ENCODE measurements at regions not wholly inside any gene's neighbourhood (a gene's known extent, or its start where the extent isn't known, plus 50 kb on each side); places are given as distances from the start of the nearest gene placed in this dataset.

DNA sequence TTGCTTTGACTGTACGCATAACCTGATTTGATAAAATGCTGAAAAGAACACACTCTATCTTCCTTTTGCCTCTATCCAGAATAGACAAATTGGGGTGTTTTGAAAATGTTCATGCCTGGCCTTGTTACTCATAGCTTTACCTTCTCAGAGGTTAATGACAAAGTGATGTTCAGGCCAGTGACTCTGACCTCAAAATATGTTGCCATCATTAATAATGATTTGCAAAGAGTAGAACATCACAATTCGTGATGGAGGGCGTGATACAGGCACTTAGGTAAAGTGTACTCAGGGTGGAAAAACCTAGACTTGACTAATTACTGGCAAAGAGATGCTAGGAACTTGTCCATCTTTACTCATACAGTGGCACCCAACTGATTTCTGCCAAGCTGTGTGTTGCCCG, 656.6 kb upstream of the SOX9 start:
- no peaks in the 10 kb centered on the region for H3K9me3 ChIP-seq (ENCODE audit: low read length)
- no peaks in the 10 kb centered on the region for H3K79me2 ChIP-seq (ENCODE audit: insufficient read depth, low read length)
- H3F3A ChIP-seq (ENCODE audit: insufficient read depth, low read length), result no peaks in the 10 kb centered on the region
- no peaks in the 10 kb centered on the region for H3K4me1 ChIP-seq (ENCODE audit: insufficient read depth, low read length, severe bottlenecking)
- H3K4me3 ChIP-seq (ENCODE audit: low read depth, low read length, poor library complexity, severe bottlenecking), result no peak overlapping the region
- no peak overlapping the region for H3K9ac ChIP-seq (ENCODE audit: low read length)
- no peaks in the 10 kb centered on the region for H3K36me3 ChIP-seq (ENCODE audit: insufficient read depth, low read length)
- H3K27ac ChIP-seq (ENCODE audit: low read depth, low read length, poor library complexity, severe bottlenecking), result no peak overlapping the region
- no peaks in the 10 kb centered on the region for H3K27me3 ChIP-seq (ENCODE audit: insufficient read depth, low read length)
- H2AFZ ChIP-seq (ENCODE audit: low read length), result no peak overlapping the region
- no peaks in the 10 kb centered on the region for H4K20me1 ChIP-seq (ENCODE audit: insufficient read depth, low read length)
- no peak overlapping the region for H3K4me2 ChIP-seq (ENCODE audit: low read length)
- TF ChIP-seq EZH2 (IDR thresholded peaks at IDR 0.05; ENCODE audit: borderline replicate concordance, low read length), result no peak
- TF ChIP-seq, protein P1, sequence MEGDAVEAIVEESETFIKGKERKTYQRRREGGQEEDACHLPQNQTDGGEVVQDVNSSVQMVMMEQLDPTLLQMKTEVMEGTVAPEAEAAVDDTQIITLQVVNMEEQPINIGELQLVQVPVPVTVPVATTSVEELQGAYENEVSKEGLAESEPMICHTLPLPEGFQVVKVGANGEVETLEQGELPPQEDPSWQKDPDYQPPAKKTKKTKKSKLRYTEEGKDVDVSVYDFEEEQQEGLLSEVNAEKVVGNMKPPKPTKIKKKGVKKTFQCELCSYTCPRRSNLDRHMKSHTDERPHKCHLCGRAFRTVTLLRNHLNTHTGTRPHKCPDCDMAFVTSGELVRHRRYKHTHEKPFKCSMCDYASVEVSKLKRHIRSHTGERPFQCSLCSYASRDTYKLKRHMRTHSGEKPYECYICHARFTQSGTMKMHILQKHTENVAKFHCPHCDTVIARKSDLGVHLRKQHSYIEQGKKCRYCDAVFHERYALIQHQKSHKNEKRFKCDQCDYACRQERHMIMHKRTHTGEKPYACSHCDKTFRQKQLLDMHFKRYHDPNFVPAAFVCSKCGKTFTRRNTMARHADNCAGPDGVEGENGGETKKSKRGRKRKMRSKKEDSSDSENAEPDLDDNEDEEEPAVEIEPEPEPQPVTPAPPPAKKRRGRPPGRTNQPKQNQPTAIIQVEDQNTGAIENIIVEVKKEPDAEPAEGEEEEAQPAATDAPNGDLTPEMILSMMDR (IDR thresholded peaks at IDR 0.05; ENCODE audit: low read length), result no peak
- no peaks in the 10 kb centered on the region for H3K9me2 ChIP-seq (ENCODE audit: low read depth, low read length)

DNA sequence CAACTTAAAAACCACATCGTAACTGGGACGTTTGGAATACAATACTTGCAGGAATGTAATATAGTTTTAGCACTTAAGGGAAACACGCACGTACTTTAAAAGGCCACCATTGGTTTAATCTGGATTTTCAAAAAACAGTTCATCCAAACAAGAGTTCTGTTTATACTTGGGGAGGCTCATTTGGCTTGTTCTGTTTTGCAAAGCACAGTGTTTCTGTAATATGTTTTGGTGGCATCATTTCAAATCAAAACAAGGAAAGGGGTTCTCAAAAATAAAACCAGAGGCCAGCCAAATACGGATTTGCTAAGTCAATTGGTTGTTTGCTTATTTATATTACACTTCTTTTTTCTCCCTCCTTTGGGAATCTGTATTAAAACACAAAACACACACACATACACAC, 656.1 kb upstream of the SOX9 start:
- TF ChIP-seq, protein P1 (IDR thresholded peaks at IDR 0.05; ENCODE audit: low read length), result no peak
- TF ChIP-seq EZH2 (IDR thresholded peaks at IDR 0.05; ENCODE audit: borderline replicate concordance, low read length), result no peak
- Histone ChIP-seq H3K9ac (ENCODE audit: low read length) (no peak overlapping the region), H3K4me1 (ENCODE audit: insufficient read depth, low read length, severe bottlenecking) (no peaks in the 10 kb centered on the region), H3K9me3 (ENCODE audit: low read length) (no peaks in the 10 kb centered on the region), H3K27me3 (ENCODE audit: insufficient read depth, low read length) (no peaks in the 10 kb centered on the region), H3K9me2 (ENCODE audit: low read depth, low read length) (no peaks in the 10 kb centered on the region), H3K4me3 (ENCODE audit: low read depth, low read length, poor library complexity, severe bottlenecking) (no peak overlapping the region), H3K27ac (ENCODE audit: low read depth, low read length, poor library complexity, severe bottlenecking) (no peak overlapping the region), H3K79me2 (ENCODE audit: insufficient read depth, low read length) (no peaks in the 10 kb centered on the region), H2AFZ (ENCODE audit: low read length) (no peak overlapping the region), H3K4me2 (ENCODE audit: low read length) (no peak overlapping the region), H4K20me1 (ENCODE audit: insufficient read depth, low read length) (no peaks in the 10 kb centered on the region), H3K36me3 (ENCODE audit: insufficient read depth, low read length) (no peaks in the 10 kb centered on the region), H3F3A (ENCODE audit: insufficient read depth, low read length) (no peaks in the 10 kb centered on the region)

DNA sequence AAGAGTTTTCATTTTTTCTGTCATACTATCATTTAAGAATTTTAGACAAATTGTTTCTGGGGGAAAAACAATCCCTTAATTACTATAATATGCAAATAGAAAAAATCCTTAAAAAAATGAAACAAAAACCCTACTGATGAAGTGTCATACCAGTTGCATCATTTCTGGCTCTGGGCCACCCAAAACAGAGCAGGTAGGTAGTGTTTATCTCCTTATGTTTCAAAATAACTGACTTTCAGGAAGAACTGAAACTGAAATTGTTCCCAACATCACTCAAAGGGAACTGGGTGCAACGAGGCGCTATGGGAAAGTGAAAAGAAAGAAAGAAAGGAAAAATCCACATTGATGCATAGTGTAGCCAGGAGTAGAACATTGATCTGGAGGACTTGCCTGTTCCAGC, 653.1 kb upstream of the SOX9 start:
- Histone ChIP-seq H3F3A (ENCODE audit: insufficient read depth, low read length) (no peaks in the 10 kb centered on the region), H3K4me3 (ENCODE audit: low read depth, low read length, poor library complexity, severe bottlenecking) (no peak overlapping the region), H3K4me1 (ENCODE audit: insufficient read depth, low read length, severe bottlenecking) (no peaks in the 10 kb centered on the region), H3K9ac (ENCODE audit: low read length) (no peak overlapping the region), H3K79me2 (ENCODE audit: insufficient read depth, low read length) (no peaks in the 10 kb centered on the region), H3K36me3 (ENCODE audit: insufficient read depth, low read length) (no peaks in the 10 kb centered on the region), H3K9me3 (ENCODE audit: low read length) (no peaks in the 10 kb centered on the region), H2AFZ (ENCODE audit: low read length) (no peak overlapping the region), H3K27ac (ENCODE audit: low read depth, low read length, poor library complexity, severe bottlenecking) (no peak overlapping the region), H3K4me2 (ENCODE audit: low read length) (no peak overlapping the region), H3K27me3 (ENCODE audit: insufficient read depth, low read length) (no peaks in the 10 kb centered on the region), H4K20me1 (ENCODE audit: insufficient read depth, low read length) (no peaks in the 10 kb centered on the region), H3K9me2 (ENCODE audit: low read depth, low read length) (no peaks in the 10 kb centered on the region)
- TF ChIP-seq EZH2 (IDR thresholded peaks at IDR 0.05; ENCODE audit: borderline replicate concordance, low read length), result no peak
- TF ChIP-seq, protein P1 (IDR thresholded peaks at IDR 0.05; ENCODE audit: low read length), result no peak

Data from OCI-LY1 (cell line).